MV-4-11 (cell line): ENCODE measurements at regions not wholly inside any gene's neighbourhood (a gene's known extent, or its start where the extent isn't known, plus 50 kb on each side); places are given as distances from the start of the nearest gene placed in this dataset.

Source experiments
- DNase-seq: peaks from one replicate; lab custom pipeline; 2025; lab: John Stamatoyannopoulos, UW

DNA sequence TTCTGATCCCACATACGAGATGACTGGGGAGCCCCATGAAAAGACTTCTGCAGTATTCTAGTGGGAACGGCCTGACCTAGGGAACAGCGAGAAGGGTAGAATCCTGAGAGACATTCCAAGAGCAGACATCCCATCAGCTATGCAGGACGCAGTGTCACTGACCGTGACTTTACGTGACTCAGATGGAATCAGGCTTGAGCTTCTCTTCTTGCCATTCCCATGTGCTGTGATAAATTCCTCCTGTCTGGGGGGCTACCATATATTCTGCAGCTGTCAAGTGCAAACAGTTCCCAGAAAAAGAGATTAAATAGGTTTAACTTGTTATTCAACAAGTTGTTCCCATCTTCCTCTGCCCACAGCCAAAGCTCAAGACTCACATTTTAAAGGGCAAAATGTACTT, 73.1 kb upstream of the PDE1C start:
- no peak for DNase-seq

GRCh38 chr7:32142649-32143048, 72.4 kb upstream of the PDE1C start:
- no peak for DNase-seq

DNA sequence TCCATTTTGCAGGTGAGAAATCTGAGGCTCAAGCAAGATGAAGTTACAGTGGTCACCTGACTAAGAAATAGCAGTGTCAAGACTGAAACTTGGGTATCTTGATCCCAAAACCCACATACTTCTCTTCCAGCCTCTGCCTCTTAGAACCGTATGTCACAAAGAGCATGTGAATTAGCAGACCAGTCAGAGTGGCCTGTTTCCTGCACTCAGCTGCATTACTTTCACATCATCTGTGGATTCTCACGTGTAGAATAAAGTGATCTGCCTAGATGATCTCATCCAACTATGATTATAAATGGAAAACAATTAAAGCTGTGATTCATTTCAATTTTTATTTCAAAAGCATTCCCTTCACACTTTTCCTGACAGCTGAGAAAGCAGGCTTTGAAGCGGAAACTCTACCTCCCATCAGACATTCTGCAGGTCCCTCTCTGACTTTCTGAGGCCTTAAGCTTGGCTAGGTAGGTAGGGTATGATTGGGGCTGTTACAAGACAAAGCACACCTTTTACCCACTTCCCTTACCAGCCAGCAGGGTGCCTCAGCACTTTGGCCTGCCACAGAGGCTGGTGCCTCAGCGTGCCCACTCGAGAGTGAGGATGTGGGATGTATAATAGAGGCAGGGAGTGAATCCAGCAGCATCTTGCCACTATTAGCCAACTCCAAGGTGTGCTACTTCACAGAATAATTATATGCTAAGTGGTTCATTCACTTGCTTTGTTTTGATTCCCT, 70.2 kb upstream of the PDE1C start:
- DNase-seq: no peak

DNA sequence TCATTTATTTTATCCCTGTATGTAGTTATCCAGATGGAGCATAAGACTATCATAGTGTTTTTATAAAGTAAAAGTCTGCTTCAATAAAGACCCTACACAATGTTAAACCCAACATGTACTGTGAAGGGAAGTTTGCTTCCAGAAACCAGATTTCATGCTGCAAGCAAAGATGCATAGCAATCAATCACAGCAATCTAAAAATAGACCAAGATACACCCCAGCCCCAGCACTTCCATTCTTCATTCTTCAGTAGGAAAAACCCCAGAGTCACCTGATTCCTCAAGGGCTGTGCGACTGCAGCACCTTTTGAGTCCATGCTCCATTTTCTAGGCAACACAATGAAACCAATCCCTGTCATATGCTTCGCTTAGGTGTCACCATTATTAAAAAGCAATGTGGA, 66.9 kb upstream of the PDE1C start:
- no peak for DNase-seq

DNA sequence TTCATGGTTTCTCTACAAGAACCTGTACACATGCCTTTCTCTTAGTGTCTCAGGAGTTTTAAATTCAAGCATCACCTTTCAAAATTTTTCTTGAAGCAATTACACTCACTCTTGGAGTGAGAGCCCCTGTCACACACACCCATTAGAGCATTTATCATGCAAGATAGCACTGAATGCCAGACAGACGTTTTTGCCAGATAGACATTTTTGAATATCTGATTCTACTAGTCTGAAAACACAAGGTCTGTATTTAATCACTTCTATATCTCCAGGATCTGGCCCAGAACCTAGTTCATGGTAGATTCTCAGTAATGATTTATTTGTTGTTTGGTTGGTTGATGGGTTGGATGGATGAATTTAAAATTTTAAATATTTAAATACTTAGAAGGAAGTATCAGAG, 60.9 kb upstream of the PDE1C start:
- DNase-seq: no peak

DNA sequence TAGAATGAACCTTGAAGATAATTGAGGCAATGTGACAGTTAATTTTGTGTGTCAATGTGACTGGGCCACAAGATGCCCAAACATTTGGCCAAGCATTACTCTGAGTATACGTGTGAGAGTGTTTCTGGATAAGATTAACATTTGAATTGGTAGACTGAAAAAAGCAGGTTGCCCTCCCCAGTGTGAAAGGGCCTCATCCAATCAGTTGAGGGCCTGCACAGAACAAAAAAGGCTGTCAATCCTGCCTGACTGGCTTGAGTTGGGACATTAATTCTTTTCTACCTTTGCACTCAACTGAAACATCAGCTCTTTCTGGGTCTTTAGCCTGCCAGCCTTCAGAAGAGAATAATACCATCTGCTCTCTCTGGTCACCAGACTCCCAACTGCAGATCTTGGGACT, 56.6 kb upstream of the PDE1C start:
- no peak for DNase-seq
